Transverse colon (tissue), 4 donors: ENCODE measurements at regions not wholly inside any gene's neighbourhood (a gene's known extent, or its start where the extent isn't known, plus 50 kb on each side); places are given as distances from the start of the nearest gene placed in this dataset.

ENCODE experiments used
- DNase-seq: peaks from one replicate; pipeline ENCODE4 v3.0.0-alpha.2; 2019
- H3K27ac ChIP-seq, 4 donors: fragments of 200-600 bp; sonication (generic); 2 replicates each; pipeline ENCODE4 v1.5.1; 2016 to 2018; ENCODE audit warnings: inconsistent platforms in 4 of 4
- H3K27me3 ChIP-seq: fragments of 200-600 bp; sonication (generic); 2 replicates; pipeline ENCODE4 v1.5.1; 2017; ENCODE audit warnings: inconsistent platforms
- H3K36me3 ChIP-seq, 4 donors: fragments of 200-600 bp; sonication (generic); 2 replicates each; pipeline ENCODE4 v1.5.1; 2017 to 2019; ENCODE audit warnings: inconsistent platforms in 4 of 4
- H3K4me1 ChIP-seq, 4 donors: fragments of 200-600 bp; sonication (generic); 2 replicates each; pipeline ENCODE4 v1.5.1; 2017 to 2020; ENCODE audit warnings: inconsistent platforms in 4 of 4
- H3K4me3 ChIP-seq, 4 donors: fragments of 200-600 bp; sonication (generic); 1 replicate in 1 of 4; 2 replicates in 3 of 4; pipeline versions ENCODE4 v1.5.1 to v1.6.1; 2017 to 2019; ENCODE audit warnings: inconsistent platforms in 4 of 4
- H3K9me3 ChIP-seq, 2 donors: fragments of 200-600 bp; sonication (generic); 2 replicates each; pipeline ENCODE4 v1.5.1; 2017 to 2019; ENCODE audit warnings: inconsistent platforms in 2 of 2
- EP300 ChIP-seq: sonication (generic); formaldehyde crosslinking; IDR thresholded peaks from one replicate; pipeline ENCODE4 v1.6.1; 2017; ENCODE audit warnings: antibody characterized with exemption, low read depth
- POLR2A ChIP-seq: fragments of 450-650 bp; IDR thresholded peaks from one replicate; pipeline ENCODE4 v1.6.1; 2016; ENCODE audit warnings: antibody characterized with exemption, mild to moderate bottlenecking, moderate library complexity
- POLR2AphosphoS5 ChIP-seq, 3 donors: sonication (generic); formaldehyde crosslinking; IDR thresholded peaks; one replicate each; pipeline ENCODE4 v1.6.1; 2016; ENCODE audit warnings: antibody characterized with exemption in 3 of 3
- WGBS, 2 donors: methylation state at CpG; one replicate each; pipeline ENCODE4 v1.1.5; 2018; ENCODE audit warnings: low coverage in 1 of 2; 5-methylcytosine and 5-hydroxymethylcytosine counted together
- in situ Hi-C, 4 donors: fragments of 200-750 bp; cut with MboI; loops; one replicate each; pipeline versions ENCODE4 v1.15.0 to v1.15.1; 2017; ENCODE audit warnings: low sequenced_read_pairs in 3 of 4, low pct_ligation_motif_present in 1 of 4, low pct_unique_long_range_greater_than_20kb in 1 of 4
- intact Hi-C: fragments of 100-400 bp; cut with DNase I; formaldehyde crosslinking; loops from one replicate; pipeline ENCODE4 v1.15.1; 2023; ENCODE audit warnings: low total_unique reads
- TF ChIP-seq, protein P1 (sequence below), 5 experiments: fragments of 200-600 bp in 3 of 5; fragments of 450-650 bp in 2 of 5; sonication (generic) in 3 of 5; IDR thresholded peaks; 1 replicate in 2 of 5; 2 replicates in 3 of 5; pipeline ENCODE4 v1.5.1; 2016 to 2017; ENCODE audit warnings: antibody characterized with exemption in 5 of 5, inconsistent platforms in 3 of 5, mild to moderate bottlenecking in 2 of 5, moderate library complexity in 1 of 5

DNA sequence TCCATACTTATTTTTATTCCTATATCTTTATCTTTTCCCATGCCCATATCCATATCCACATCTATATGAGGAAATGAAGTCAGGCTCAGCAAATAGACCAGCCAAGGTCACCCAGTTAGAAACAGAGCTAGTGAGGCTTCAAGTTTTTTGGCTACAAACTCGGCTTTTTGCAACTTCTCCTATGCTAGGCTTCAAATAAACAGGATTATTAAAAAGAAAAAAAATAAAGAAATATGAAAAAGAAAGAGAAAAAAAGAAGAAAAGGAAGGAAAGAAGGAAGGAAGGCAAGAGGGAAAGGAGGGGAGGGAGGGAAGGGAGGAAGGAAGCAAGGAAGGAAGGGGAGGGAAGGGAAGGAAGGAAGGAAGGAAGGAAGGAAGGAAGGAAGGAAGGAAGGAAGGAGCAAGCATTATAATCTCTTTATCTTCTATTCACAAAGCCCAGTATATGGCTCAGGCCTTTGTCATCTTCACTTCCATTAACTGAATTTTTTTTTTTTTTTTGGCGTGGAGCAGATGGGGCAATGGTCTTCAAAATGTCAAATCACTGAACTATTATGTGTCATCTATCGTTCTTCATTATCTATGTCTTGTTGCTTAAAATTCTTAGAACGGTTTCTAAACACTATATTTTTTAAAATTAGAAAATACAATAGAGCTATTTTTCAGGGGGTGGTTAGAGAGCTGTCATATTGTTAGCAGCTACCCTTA lies 418.2 kb downstream of the VRK1 start:
- H3K9me3 ChIP-seq: no peaks in the 10 kb centered on the region
- in situ Hi-C loops: no loop called here
- peaks cover 43% of the 10 kb centered on the region for H3K27me3 ChIP-seq
- peaks cover 0 to 12% (median 8%) of the 10 kb centered on the region in 4 donors for H3K4me1 ChIP-seq
- no peak overlapping the region for H3K27ac ChIP-seq
- 85 to 89% methylated on average over 3 to 4 of the region's 4 CpGs for WGBS, 2 donors
- no peak for DNase-seq
- H3K4me3 ChIP-seq: no peak overlapping the region
- intact Hi-C loops: no loop called here
- TF ChIP-seq EP300: no peak
- TF ChIP-seq, protein P1, sequence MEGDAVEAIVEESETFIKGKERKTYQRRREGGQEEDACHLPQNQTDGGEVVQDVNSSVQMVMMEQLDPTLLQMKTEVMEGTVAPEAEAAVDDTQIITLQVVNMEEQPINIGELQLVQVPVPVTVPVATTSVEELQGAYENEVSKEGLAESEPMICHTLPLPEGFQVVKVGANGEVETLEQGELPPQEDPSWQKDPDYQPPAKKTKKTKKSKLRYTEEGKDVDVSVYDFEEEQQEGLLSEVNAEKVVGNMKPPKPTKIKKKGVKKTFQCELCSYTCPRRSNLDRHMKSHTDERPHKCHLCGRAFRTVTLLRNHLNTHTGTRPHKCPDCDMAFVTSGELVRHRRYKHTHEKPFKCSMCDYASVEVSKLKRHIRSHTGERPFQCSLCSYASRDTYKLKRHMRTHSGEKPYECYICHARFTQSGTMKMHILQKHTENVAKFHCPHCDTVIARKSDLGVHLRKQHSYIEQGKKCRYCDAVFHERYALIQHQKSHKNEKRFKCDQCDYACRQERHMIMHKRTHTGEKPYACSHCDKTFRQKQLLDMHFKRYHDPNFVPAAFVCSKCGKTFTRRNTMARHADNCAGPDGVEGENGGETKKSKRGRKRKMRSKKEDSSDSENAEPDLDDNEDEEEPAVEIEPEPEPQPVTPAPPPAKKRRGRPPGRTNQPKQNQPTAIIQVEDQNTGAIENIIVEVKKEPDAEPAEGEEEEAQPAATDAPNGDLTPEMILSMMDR (IDR thresholded peaks at IDR 0.05): no peak
- TF ChIP-seq POLR2AphosphoS5 (IDR thresholded peaks at IDR 0.05): no peak
- no peaks in the 10 kb centered on the region for H3K36me3 ChIP-seq

DNA sequence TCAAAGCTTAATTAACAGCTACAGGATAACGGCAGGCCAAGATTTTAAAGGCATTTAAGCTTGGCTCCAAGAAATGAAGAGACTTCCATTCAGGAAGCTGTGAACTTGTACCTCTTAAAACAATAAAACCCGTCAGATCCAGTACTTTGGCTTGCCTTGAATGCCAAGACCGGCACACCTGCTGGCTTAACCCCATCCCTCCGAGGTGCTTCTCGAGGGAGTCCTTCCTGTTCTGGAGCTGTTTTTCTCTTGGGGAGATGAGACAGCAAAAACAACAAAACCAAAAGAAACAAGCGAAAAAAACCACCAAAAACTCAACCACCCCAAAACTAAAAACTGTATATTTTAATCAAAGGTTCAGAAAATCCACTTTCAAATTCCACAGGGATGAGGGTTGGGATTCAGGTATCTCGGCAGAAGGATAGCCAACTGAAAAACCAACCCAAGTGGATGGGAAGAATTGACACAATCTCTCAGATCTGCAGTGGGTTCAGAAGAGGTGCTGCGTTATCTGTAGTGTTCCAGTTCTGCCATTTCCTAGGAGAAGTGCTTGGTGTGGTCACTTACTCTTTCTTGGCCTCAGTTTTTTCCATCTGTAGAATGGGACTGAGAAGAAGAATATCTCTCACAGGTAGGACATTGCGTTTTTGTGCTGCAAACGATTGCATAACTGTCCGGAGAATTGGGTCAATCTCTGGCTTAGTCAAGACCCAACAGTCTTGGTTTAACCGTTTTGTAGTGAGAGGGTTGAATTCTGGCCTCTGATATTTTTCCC lies 420.1 kb downstream of the VRK1 start:
- no peak for DNase-seq
- intact Hi-C loops: no loop called here

DNA sequence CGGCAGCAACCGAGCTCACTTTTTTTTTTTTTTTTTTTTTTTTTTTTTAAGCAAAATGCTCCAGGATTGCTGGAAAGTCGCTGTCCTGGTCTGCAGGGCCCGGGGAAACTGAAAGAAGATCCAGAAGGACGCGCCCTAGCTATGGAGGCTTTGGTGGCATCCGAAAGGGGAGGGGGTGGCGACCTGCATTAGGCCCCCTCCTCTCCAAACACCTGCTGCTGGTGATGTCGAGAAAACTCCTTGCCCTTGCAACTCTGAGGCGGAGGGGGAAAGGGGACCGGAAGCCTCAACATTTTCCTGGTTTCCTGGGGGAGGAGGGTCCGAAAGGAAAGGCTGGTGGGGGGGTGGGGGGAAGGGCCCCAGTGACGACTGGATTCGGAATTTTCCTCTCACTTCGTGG lies 421.1 kb downstream of the VRK1 start:
- in situ Hi-C loops: no loop called here
- peaks cover 47% of the 10 kb centered on the region for H3K27me3 ChIP-seq
- H3K36me3 ChIP-seq: no peaks in the 10 kb centered on the region
- TF ChIP-seq, protein P1 (IDR thresholded peaks at IDR 0.05): no peak
- TF ChIP-seq POLR2AphosphoS5 (IDR thresholded peaks at IDR 0.05) (no peak), POLR2A (no peak), EP300 (no peak)
- intact Hi-C loops: no loop called here
- H3K4me1 ChIP-seq: peaks cover 0 to 12% (median 8%) of the 10 kb centered on the region in 4 donors
- H3K27ac ChIP-seq: no peak overlapping the region
- H3K4me3 ChIP-seq: peak overlapping the region in 1 of 4 donors; percentile 41
- H3K9me3 ChIP-seq: no peaks in the 10 kb centered on the region
- DNase-seq: no peak
- WGBS, 2 donors: 23 to 43% methylated on average over 7 to 15 of the region's 15 CpGs

More for the DNA sequence above, 420.1 kb downstream of the VRK1 start:
- Histone ChIP-seq H3K27ac (no peak overlapping the region), H3K27me3 (peaks cover 48% of the 10 kb centered on the region), H3K9me3 (no peaks in the 10 kb centered on the region), H3K36me3 (no peaks in the 10 kb centered on the region), H3K4me1 (peaks cover 0 to 12% (median 8%) of the 10 kb centered on the region in 4 donors), H3K4me3 (no peak overlapping the region)
- TF ChIP-seq EP300 (no peak), POLR2AphosphoS5 (IDR thresholded peaks at IDR 0.05) (no peak), POLR2A (no peak)
- TF ChIP-seq, protein P1 (IDR thresholded peaks at IDR 0.05): no peak
- in situ Hi-C loops: no loop called here
- 32 to 51% methylated on average over 7 to 12 of the region's 12 CpGs for WGBS, 2 donors

DNA sequence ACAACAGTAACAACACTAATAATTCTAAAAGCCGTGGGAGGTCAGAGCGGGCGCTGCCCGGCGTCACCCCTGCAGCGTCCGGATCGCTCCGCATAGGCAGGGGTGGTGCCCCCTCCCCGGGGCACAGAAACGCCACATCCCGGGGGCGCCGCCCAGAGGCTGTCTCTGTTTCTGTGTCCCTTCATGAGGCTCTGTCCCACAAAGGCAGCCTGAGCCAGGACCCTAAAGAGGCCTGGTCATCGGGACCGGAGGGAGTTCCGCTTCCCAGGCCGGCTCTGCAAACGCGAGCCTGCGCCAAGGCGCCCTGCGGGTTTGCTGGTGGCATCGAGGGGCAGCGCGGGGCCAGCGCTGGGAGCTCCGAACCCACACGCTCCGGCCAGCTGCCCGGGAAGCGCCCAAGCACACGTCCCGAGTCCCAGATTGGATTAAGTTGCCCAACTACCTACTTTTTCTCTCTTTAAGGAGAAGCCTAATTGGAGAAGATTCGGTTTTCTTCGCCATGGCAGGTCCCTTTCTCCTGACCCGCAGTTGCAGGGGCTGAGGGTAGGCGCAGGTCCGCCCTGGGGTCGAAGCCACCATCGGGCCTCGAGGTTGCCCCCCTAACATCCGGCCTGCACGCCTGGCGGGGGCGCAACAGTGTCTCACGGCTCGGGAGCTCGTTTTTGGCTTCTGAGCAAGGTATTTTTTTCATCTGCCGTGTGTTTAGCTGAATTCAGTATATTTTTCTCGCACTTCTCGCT lies 421.7 kb downstream of the VRK1 start:
- Histone ChIP-seq H3K27me3 (peaks cover 47% of the 10 kb centered on the region), H3K36me3 (no peaks in the 10 kb centered on the region), H3K27ac (no peak overlapping the region), H3K4me3 (peak overlapping the region in 3 of 4 donors; percentile 14 to 41 (median 23)), H3K4me1 (peaks cover 0 to 12% (median 8%) of the 10 kb centered on the region in 4 donors), H3K9me3 (no peaks in the 10 kb centered on the region)
- WGBS, 2 donors: 10% methylated on average over 51 of the region's 52 CpGs; no CpG with 5 or more reads in 1 of the 2 donors
- in situ Hi-C loops: no loop called here
- no peak for TF ChIP-seq EP300
- TF ChIP-seq POLR2A: no peak
- TF ChIP-seq, protein P1 (IDR thresholded peaks at IDR 0.05): no peak
- no peak for TF ChIP-seq POLR2AphosphoS5 (IDR thresholded peaks at IDR 0.05)
- no peak for DNase-seq
- intact Hi-C loops: no loop called here
